H9 (cell line): ENCODE measurements at regions not wholly inside any gene's neighbourhood (a gene's known extent, or its start where the extent isn't known, plus 50 kb on each side); places are given as distances from the start of the nearest gene placed in this dataset.

ENCODE experiments used
- DNase-seq: peaks from one replicate; pipeline ENCODE4 v3.0.0-alpha.2; 2017
- H2AFZ ChIP-seq: one replicate; pipeline ENCODE4 v1.6.1; 2013; ENCODE audit warnings: mild to moderate bottlenecking, low read length, control low read depth, moderate library complexity
- H2AK5ac ChIP-seq: 2 replicates; pipeline ENCODE4 v1.6.1; 2013; ENCODE audit warnings: low read length, control low read depth, mixed read lengths; ENCODE audit not compliant: insufficient read length
- H2BK120ac ChIP-seq: one replicate; pipeline ENCODE4 v1.6.1; 2013; ENCODE audit warnings: low read depth, mild to moderate bottlenecking, low read length, control low read depth, inconsistent platforms; ENCODE audit not compliant: poor library complexity, severe bottlenecking
- H2BK12ac ChIP-seq: 2 replicates; pipeline ENCODE4 v1.6.1; 2013; ENCODE audit warnings: low read length, control low read depth, mixed read lengths, low read depth; ENCODE audit not compliant: insufficient read length
- H2BK15ac ChIP-seq: 2 replicates; pipeline ENCODE4 v1.6.1; 2013; ENCODE audit warnings: low read depth, low read length, control low read depth
- H2BK20ac ChIP-seq: one replicate; pipeline ENCODE4 v1.6.1; 2013; ENCODE audit warnings: low read depth, mild to moderate bottlenecking, low read length, control low read depth, inconsistent platforms; ENCODE audit not compliant: poor library complexity, severe bottlenecking
- H2BK5ac ChIP-seq: 2 replicates; pipeline ENCODE4 v1.6.1; 2013; ENCODE audit warnings: low read length, control low read depth, mixed read lengths; ENCODE audit not compliant: insufficient read length
- H3K14ac ChIP-seq: 2 replicates; pipeline ENCODE4 v1.6.1; 2013; ENCODE audit warnings: low read length, control low read depth; ENCODE audit not compliant: insufficient read depth
- H3K18ac ChIP-seq: 2 replicates; pipeline ENCODE4 v1.6.1; 2013; ENCODE audit warnings: low read depth, mild to moderate bottlenecking, mixed read lengths, low read length, control low read depth; ENCODE audit not compliant: insufficient read length
- H3K23ac ChIP-seq: 2 replicates; pipeline ENCODE4 v1.6.1; 2013; ENCODE audit warnings: low read length, control low read depth, mixed read lengths, low read depth; ENCODE audit not compliant: insufficient read length
- H3K23me2 ChIP-seq: 2 replicates; pipeline ENCODE4 v1.6.1; 2013; ENCODE audit warnings: low read depth, mild to moderate bottlenecking, mixed read lengths, low read length, control low read depth; ENCODE audit not compliant: insufficient read length, poor library complexity, severe bottlenecking
- H3K27ac ChIP-seq: 2 replicates; pipeline ENCODE4 v1.5.1; 2013; ENCODE audit warnings: low read length, control low read depth, mixed read lengths, low read depth; ENCODE audit not compliant: insufficient read length
- H3K27me3 ChIP-seq: 2 replicates; pipeline ENCODE4 v1.6.1; 2013; ENCODE audit warnings: low read length, control low read depth, inconsistent platforms; ENCODE audit not compliant: insufficient read depth
- H3K4ac ChIP-seq: 2 replicates; pipeline ENCODE4 v1.6.1; 2013; ENCODE audit warnings: low read depth, mild to moderate bottlenecking, control low read depth, inconsistent platforms, low read length, moderate library complexity
- H3K4me1 ChIP-seq: 2 replicates; pipeline ENCODE4 v1.6.1; 2013; ENCODE audit warnings: low read length, control low read depth, inconsistent platforms; ENCODE audit not compliant: insufficient read depth
- H3K4me2 ChIP-seq: 2 replicates; pipeline ENCODE4 v1.6.1; 2013; ENCODE audit warnings: low read length, control low read depth, mixed read lengths; ENCODE audit not compliant: insufficient read length, insufficient read depth
- H3K56ac ChIP-seq: 2 replicates; pipeline ENCODE4 v1.6.1; 2013; ENCODE audit warnings: low read depth, mild to moderate bottlenecking, mixed read lengths, low read length, control low read depth; ENCODE audit not compliant: insufficient read length
- H3K79me1 ChIP-seq: 2 replicates; pipeline ENCODE4 v1.6.1; 2013; ENCODE audit warnings: low read depth, mild to moderate bottlenecking, moderate library complexity, low read length, control low read depth, inconsistent platforms; ENCODE audit not compliant: insufficient read depth, poor library complexity, severe bottlenecking
- H3K79me2 ChIP-seq: 2 replicates; pipeline ENCODE4 v1.6.1; 2013; ENCODE audit warnings: low read length, control low read depth, inconsistent platforms; ENCODE audit not compliant: insufficient read depth
- H3K9ac ChIP-seq: 2 replicates; pipeline ENCODE4 v1.6.1; 2013; ENCODE audit warnings: low read length, control low read depth, mixed read lengths; ENCODE audit not compliant: insufficient read length; ENCODE audit errors: extremely low read depth
- H3K9me3 ChIP-seq: one replicate; pipeline ENCODE4 v1.6.1; 2013; ENCODE audit warnings: low read depth, low read length, inconsistent platforms; ENCODE audit not compliant: control insufficient read depth
- H3T11ph ChIP-seq: one replicate; pipeline ENCODE4 v1.6.1; 2013; ENCODE audit warnings: mild to moderate bottlenecking, low read length, control low read depth, inconsistent platforms
- H4K20me1 ChIP-seq: one replicate; pipeline ENCODE4 v1.6.1; 2013; ENCODE audit not compliant: control insufficient read depth, insufficient read length, insufficient read depth
- H4K5ac ChIP-seq: 2 replicates; pipeline ENCODE4 v1.6.1; 2013; ENCODE audit warnings: low read depth, mild to moderate bottlenecking, mixed read lengths, low read length, control low read depth; ENCODE audit not compliant: insufficient read length
- H4K8ac ChIP-seq: replicated peaks from 2 replicates; pipeline ENCODE4 v1.6.1; 2013; ENCODE audit warnings: low read length, control low read depth, mixed read lengths, low read depth; ENCODE audit not compliant: insufficient read length
- H4K91ac ChIP-seq: 2 replicates; pipeline ENCODE4 v1.6.1; 2013; ENCODE audit warnings: low read depth, mild to moderate bottlenecking, moderate library complexity, mixed read lengths, low read length, control low read depth; ENCODE audit not compliant: insufficient read length
- H3K27ac Mint-ChIP-seq, 3 experiments: 2 replicates in 2 of 3; 3 replicates in 1 of 3; pipeline ENCODE4 v1.8.0; 2020 to 2021; ENCODE audit warnings: mixed read lengths in 3 of 3, mild to moderate bottlenecking in 1 of 3, moderate library complexity in 1 of 3
- H3K27me3 Mint-ChIP-seq: 2 replicates; pipeline ENCODE4 v1.8.0; 2021; ENCODE audit warnings: low read depth, mild to moderate bottlenecking, moderate library complexity, mixed read lengths
- H3K36me3 Mint-ChIP-seq, 3 experiments: 2 replicates in 2 of 3; 3 replicates in 1 of 3; pipeline ENCODE4 v1.8.0; 2020 to 2021; ENCODE audit warnings: low read depth in 3 of 3, mixed read lengths in 3 of 3; ENCODE audit not compliant: insufficient read depth in 1 of 3
- H3K4me1 Mint-ChIP-seq, 2 experiments: 2 replicates each; pipeline ENCODE4 v1.8.0; 2020; ENCODE audit warnings: mixed read lengths in 2 of 2
- H3K4me3 Mint-ChIP-seq, 2 experiments: 2 replicates in 1 of 2; 3 replicates in 1 of 2; pipeline ENCODE4 v1.8.0; 2020 to 2021; ENCODE audit warnings: mild to moderate bottlenecking in 2 of 2, mixed read lengths in 2 of 2, moderate library complexity in 1 of 2
- H3K9me3 Mint-ChIP-seq, 2 experiments: 2 replicates in 1 of 2; 3 replicates in 1 of 2; pipeline ENCODE4 v1.8.0; 2020; ENCODE audit warnings: mild to moderate bottlenecking in 2 of 2, mixed read lengths in 2 of 2, moderate library complexity in 1 of 2
- CTCF ChIP-seq: fragments of 200-600 bp; sonication (generic); conservative IDR thresholded peaks from 3 replicates; pipeline ENCODE4 v1.8.0; 2021; ENCODE audit warnings: antibody characterized with exemption, mild to moderate bottlenecking
- WGBS: extraction: QIAGEN DNeasy Blood & Tissue Kit; methylation state at CpG from one replicate; pipeline ENCODE4 v1.1.7; 2013; ENCODE audit warnings: missing lambda C conversion rate, low lambda C conversion rate, mixed read lengths; ENCODE audit not compliant: insufficient read length; ENCODE audit errors: extremely low coverage; 5-methylcytosine and 5-hydroxymethylcytosine counted together

DNA sequence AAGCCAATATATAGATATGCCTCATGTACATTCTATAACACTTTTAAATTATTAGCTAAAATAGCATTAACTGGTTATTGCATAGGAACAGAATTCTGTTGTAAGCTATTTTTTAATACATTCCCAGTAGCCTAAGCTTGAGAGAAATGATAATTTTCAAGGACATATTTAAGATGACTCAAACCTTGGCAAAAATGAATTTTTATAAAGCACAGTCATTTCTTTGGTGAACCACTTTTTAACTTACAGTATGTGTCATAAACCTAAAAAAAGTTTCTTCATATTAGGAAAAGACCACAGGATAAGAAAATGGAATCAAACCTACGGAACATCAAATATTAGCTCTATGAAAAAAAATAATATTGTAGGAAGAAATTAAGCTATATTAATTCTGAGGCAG, 986.3 kb downstream of the STIM2 start:
- no CpG with 5 or more reads among the region's 1 CpG for WGBS
- no peak overlapping the region for H3K14ac ChIP-seq
- H3K4me1 ChIP-seq: peaks cover 2% of the 10 kb centered on the region; the same call in 1 of the 2 replicates
- no peak overlapping the region for H4K5ac ChIP-seq
- Mint-ChIP-seq H3K4me3 (no peak overlapping the region), H3K27me3 (no peaks in the 10 kb centered on the region), H3K27ac (no peak overlapping the region), H3K4me1 (peaks cover 3% of the 10 kb centered on the region in 2 experiments; a peak in 1 of 4 replicates), H3K36me3 (no peaks in the 10 kb centered on the region), H3K9me3 (no peaks in the 10 kb centered on the region)
- DNase-seq: no peak
- H4K91ac ChIP-seq: no peak overlapping the region
- H2BK12ac ChIP-seq: no peak overlapping the region
- no peak overlapping the region for H2BK120ac ChIP-seq
- H2BK20ac ChIP-seq: no peak overlapping the region
- H2AK5ac ChIP-seq: no peak overlapping the region
- TF ChIP-seq CTCF: no peak
- H3T11ph ChIP-seq: no peak overlapping the region
- H3K23ac ChIP-seq: no peak overlapping the region
- H4K8ac ChIP-seq: no peak overlapping the region
- H2BK5ac ChIP-seq: no peak overlapping the region
- H3K4ac ChIP-seq: no peak overlapping the region
- H3K9me3 ChIP-seq: no peaks in the 10 kb centered on the region
- no peaks in the 10 kb centered on the region for H3K79me1 ChIP-seq
- H3K23me2 ChIP-seq: no peaks in the 10 kb centered on the region
- H3K56ac ChIP-seq: no peak overlapping the region
- no peak overlapping the region for H3K18ac ChIP-seq
- H2AFZ ChIP-seq: no peak overlapping the region
- H3K4me2 ChIP-seq: no peak overlapping the region
- no peak overlapping the region for H2BK15ac ChIP-seq
- no peak overlapping the region for H3K9ac ChIP-seq
- H3K27me3 ChIP-seq: no peaks in the 10 kb centered on the region
- no peak overlapping the region for H3K27ac ChIP-seq
- H4K20me1 ChIP-seq: no peaks in the 10 kb centered on the region
- H3K79me2 ChIP-seq: no peaks in the 10 kb centered on the region
